ENCODE measurements at regions not wholly inside any gene's neighbourhood (a gene's known extent, or its start where the extent isn't known, plus 50 kb on each side); places are given as distances from the start of the nearest gene placed in this dataset.

- TF ChIP-seq GATA2 (IDR thresholded peaks at IDR 0.05; ENCODE audit: low read depth, low read length): no peak
- TF ChIP-seq GATA3 (IDR thresholded peaks at IDR 0.05; ENCODE audit: low read depth, low read length): no peak
These were observed 710.1 kb upstream of the CELF2 start for GRCh38 chr10:10307551-10307950.

- TF ChIP-seq GATA2 (IDR thresholded peaks at IDR 0.05; ENCODE audit: low read depth, low read length): no peak
- TF ChIP-seq GATA3 (IDR thresholded peaks at IDR 0.05; ENCODE audit: low read depth, low read length): no peak
These were observed 707.2 kb upstream of the CELF2 start for GRCh38 chr10:10310498-10310897.

DNA sequence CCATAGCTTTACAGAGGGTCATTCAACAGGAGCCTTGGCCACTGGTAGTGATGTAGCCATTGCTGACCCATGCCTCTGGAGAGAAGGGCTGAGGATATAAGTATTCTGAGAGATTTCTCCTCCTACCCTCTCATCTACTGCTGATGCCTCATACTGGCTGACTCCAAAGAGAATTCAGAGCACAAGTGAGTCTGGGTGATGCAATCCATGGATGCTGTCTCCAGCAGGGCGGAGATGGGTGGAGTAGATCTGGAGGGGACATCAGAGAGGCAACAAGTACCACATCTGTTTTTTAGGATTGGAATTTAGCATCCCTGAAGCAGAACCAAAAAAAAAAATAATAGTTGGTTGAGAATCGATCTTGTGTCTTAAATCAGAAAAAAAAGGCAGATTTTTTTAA, 705.7 kb upstream of the CELF2 start:
- TF ChIP-seq GATA2 (IDR thresholded peaks at IDR 0.05; ENCODE audit: low read depth, low read length) (no peak), GATA3 (IDR thresholded peaks at IDR 0.05; ENCODE audit: low read depth, low read length) (no peak)

DNA sequence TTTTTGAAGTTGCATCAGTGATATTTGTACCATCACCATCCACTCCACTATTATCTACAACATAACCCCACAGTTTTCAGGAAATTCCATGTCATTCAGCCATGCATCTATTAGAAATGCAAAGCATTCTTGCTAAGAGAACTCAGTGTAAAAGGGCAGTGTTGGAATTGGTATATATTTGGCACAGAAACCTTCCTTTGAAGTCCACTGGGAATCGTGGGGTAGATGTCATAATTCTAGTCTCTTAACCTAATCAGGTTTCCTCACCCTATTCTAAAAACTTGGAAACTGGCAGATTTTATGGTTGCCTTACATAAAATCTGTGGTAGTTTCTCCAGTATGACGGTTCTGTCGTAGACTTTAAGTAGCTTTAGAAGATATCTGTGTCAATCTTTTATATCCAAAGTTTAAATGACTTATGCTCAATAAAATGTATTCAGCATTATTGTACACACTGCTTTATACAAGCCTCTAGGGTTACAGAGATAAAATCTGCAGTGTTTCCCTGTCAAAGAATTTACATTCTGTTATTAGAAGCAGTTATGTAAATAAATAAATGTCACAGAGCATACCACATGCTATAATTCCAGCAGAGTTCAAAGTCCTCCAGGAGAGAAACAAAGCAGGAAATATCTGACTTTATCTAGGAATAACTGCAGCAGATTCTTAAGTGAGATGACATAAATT, 704.4 kb upstream of the CELF2 start:
- no peak for TF ChIP-seq GATA3 (IDR thresholded peaks at IDR 0.05; ENCODE audit: low read depth, low read length)
- TF ChIP-seq GATA2 (IDR thresholded peaks at IDR 0.05; ENCODE audit: low read depth, low read length): no peak

DNA sequence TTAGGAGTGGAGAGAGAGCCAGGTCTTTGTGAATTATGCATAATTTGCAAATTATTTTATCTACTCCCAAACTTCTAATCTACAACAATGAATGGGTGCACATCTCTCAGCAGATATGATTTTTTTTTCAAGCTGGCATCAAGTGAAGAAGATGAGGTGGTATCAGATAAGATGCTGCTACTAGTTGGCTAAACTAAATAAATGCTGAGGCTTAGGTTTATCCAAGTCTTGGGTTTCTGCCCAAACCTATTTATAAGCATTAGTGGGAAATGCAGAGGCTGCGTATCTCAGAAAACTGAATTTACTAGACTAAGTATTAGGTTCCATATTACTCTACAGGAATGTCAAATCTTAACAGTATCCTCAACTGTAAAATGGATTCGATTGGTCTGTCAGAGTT, 703.0 kb upstream of the CELF2 start:
- TF ChIP-seq GATA3 (IDR thresholded peaks at IDR 0.05; ENCODE audit: low read depth, low read length): no peak
- no peak for TF ChIP-seq GATA2 (IDR thresholded peaks at IDR 0.05; ENCODE audit: low read depth, low read length)

GRCh38 chr10:10315989-10316388, 701.7 kb upstream of the CELF2 start:
- TF ChIP-seq GATA3 (IDR thresholded peaks at IDR 0.05; ENCODE audit: low read depth, low read length): no peak
- TF ChIP-seq GATA2 (IDR thresholded peaks at IDR 0.05; ENCODE audit: low read depth, low read length): no peak

DNA sequence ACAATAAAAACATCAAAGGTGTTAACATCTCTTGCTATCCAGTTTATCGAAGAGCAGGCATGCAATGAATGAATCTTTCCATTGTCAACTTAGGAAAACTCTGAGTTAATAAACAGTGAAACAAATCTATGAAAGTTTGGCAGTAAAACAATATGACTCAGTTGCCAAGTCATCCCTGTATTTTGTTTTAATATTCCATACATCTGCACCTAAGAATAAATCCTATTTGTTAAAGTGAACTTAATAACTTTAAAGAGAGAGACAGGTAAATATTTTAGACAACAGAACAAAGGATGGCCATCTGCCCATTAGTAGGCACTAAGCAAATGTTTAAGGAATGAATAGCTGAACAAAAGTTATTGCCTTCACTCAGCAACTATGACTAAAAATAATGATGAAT, 700.5 kb upstream of the CELF2 start:
- TF ChIP-seq GATA2 (IDR thresholded peaks at IDR 0.05; ENCODE audit: low read depth, low read length) (no peak), GATA3 (IDR thresholded peaks at IDR 0.05; ENCODE audit: low read depth, low read length) (no peak)

- TF ChIP-seq GATA3 (IDR thresholded peaks at IDR 0.05; ENCODE audit: low read depth, low read length): no peak
- no peak for TF ChIP-seq GATA2 (IDR thresholded peaks at IDR 0.05; ENCODE audit: low read depth, low read length)
These were observed 698.8 kb upstream of the CELF2 start for GRCh38 chr10:10318856-10319255.

- no peak for TF ChIP-seq GATA2 (IDR thresholded peaks at IDR 0.05; ENCODE audit: low read depth, low read length)
- no peak for TF ChIP-seq GATA3 (IDR thresholded peaks at IDR 0.05; ENCODE audit: low read depth, low read length)
These were observed 696.7 kb upstream of the CELF2 start for GRCh38 chr10:10320956-10321355.

DNA sequence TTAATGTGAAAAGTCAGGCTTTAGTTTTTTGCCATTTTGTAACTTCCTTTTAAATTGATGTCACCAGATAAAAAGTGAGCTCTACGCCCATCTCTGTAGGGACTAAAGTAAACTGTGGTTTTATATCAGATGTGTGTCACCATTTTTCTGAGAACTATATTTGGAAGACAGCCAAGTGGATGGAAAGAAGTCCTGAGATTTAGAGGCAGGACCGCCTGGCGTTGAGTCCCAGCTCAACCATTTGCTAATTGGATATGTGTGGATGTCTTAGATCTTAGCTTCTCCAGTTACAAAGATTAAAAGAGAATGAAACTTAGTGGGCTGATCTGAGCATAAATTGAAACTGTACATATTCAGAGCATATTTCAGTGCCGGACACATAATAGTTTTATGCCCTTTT, 691.6 kb upstream of the CELF2 start:
- TF ChIP-seq GATA2 (IDR thresholded peaks at IDR 0.05; ENCODE audit: low read depth, low read length): no peak
- TF ChIP-seq GATA3 (IDR thresholded peaks at IDR 0.05; ENCODE audit: low read depth, low read length): no peak

DNA sequence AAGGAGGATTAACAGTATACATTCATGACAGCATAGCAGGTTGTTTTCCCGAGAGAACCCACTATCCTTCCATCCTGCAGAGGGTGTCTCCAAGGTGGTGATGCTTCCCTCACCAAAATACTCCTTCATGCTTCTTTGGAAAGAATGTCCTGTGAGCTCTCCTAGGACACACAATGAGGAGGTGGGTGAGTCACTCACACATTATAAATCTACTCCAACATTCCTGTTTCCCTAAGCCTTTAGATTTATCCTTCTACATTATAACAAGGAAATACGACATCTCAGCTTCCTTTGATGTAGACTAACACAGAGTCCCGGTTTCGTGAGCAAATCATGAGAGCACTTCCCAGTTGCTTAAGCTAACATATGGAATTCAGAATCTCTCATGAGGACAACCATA, 689.7 kb upstream of the CELF2 start:
- TF ChIP-seq GATA2 (IDR thresholded peaks at IDR 0.05; ENCODE audit: low read depth, low read length) (no peak), GATA3 (IDR thresholded peaks at IDR 0.05; ENCODE audit: low read depth, low read length) (no peak)

- TF ChIP-seq GATA2 (IDR thresholded peaks at IDR 0.05; ENCODE audit: low read depth, low read length): no peak
- TF ChIP-seq GATA3 (IDR thresholded peaks at IDR 0.05; ENCODE audit: low read depth, low read length): no peak
These were observed 687.3 kb upstream of the CELF2 start for GRCh38 chr10:10330418-10330817.

- TF ChIP-seq GATA3 (IDR thresholded peaks at IDR 0.05; ENCODE audit: low read depth, low read length): no peak
- no peak for TF ChIP-seq GATA2 (IDR thresholded peaks at IDR 0.05; ENCODE audit: low read depth, low read length)
These were observed 684.9 kb upstream of the CELF2 start for GRCh38 chr10:10332786-10333185.

GRCh38 chr10:10333622-10334021, 684.0 kb upstream of the CELF2 start:
- TF ChIP-seq GATA2 (IDR thresholded peaks at IDR 0.05; ENCODE audit: low read depth, low read length): no peak
- TF ChIP-seq GATA3 (IDR thresholded peaks at IDR 0.05; ENCODE audit: low read depth, low read length): no peak

DNA sequence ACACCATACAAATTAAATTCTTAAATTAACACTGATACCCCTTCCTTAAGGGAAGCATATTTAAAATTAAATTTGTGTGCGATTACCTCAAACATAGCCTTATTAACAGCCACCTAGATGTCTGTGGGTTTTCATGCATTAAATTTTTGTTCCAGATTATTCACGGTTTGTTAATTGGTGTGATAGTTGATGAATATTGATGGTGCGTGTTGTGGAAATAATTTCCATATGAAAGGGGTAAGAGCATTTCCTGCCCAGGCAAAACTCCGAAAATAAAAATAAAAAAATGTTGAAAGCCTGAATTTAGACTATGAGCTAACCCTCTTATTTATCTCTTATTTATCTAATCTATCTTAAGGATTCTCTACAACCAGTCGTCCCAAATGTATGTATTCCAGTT, 679.3 kb upstream of the CELF2 start:
- TF ChIP-seq GATA2 (IDR thresholded peaks at IDR 0.05; ENCODE audit: low read depth, low read length): no peak

Measured in SH-SY5Y (cell line).